Activated T-cell treated with anti-CD3 and anti-CD28 coated beads, Interleukin-2, amount 50 U/mL, for 48 hours (primary cell): ENCODE measurements at regions not wholly inside any gene's neighbourhood (a gene's known extent, or its start where the extent isn't known, plus 50 kb on each side); places are given as distances from the start of the nearest gene placed in this dataset.
"Not testable (repeated sequence)": the region's sequence is repeated elsewhere in the genome, so short reads cannot be mapped to it uniquely, and the experiment has no call there.

Experiments
- DNase-seq, 2 experiments: peaks; one replicate each; pipeline ENCODE4 v3.0.0-alpha.2; 2020

DNA sequence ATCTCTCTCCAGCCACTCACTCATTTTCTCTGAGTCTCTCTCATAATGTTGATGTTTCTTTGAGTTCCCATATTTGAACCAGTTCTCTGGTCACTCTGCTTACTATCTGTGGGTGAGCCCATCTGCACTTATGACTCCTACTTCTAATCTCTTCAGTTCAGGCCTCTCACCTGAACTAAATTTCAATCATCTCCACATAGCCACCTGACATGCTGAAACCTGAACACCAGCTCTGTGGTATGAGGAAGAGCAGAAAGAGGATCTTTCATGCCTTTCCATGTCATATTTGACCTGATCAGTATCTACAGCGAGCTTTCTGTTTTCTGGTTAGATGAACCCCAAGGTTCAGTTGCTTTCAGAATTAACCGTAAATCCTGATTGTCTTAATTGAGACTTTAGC lies 122.2 kb upstream of the ESX1 start:
- DNase-seq: no peak

GRCh38 chrX:104372547-104372946 lies 117.8 kb upstream of the ESX1 start:
- no peak for DNase-seq

DNA sequence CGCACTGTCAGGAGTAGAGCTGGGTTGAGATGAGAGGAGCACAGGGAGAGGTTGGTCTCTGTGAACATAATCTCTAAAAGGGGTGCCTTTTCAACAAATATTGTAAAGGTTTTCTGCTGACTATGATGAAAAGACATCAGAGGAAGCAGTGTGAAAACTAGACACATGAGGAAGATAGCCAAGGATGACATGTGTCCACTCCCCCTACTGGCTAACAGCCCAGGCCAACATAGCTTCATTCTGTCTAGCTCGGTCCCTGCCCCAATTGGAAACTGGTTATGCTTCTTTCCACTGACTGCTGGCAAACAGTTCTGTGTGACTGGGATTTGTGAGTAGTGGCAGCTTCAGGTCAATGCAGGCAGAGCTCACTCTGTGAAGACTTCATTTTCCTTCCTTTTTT lies 115.4 kb upstream of the ESX1 start:
- DNase-seq: no peak

DNA sequence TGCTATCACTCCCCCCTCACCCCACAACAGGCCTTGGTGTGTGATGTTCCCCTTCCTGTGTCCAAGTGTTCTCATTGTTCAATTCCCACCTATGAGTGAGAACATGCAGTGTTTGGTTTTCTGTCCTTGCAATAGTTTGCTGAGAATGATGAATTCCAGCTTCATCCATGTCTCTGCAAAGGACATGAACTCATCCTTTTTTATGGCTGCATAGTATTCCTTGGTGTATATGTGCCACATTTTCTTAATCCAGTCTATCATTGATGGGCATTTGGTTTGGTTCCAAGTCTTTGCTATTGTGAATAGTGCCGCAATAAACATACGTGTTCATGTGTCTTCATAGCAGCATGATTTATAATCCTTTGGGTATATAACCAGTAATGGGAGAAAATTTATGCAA lies 106.0 kb upstream of the ESX1 start:
- DNase-seq: not testable (repeated sequence)

- DNase-seq: no peak
These were observed 104.4 kb upstream of the ESX1 start for GRCh38 chrX:104359124-104359523.

DNA sequence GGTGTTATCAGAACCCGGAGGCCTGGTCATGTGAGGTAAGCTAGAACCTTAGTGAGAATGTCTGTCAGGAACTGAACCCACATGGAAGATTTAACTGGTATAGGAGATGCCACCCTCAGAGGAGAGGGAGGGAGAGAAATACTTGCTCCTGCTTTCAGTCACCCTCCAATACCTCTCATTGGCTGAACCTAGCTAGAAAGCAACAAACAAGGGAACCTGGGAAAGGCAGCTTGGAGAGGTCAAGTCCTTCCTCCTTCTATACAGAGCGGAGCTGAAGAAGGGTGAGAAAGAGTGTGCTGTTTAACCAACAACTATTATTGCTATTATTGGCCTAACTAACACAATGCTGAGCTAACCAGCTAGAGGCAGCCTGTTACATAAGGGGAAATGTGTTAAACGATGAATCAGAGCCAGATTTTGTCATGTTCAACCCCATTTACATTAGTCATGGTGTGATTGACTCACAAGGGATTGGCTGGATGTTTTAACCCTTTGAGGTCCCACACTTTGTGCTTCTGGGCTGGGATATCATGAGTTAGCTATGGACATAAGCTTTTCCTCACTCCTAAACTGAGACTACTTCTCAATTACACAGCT lies 96.5 kb upstream of the ESX1 start:
- no peak for DNase-seq

DNA sequence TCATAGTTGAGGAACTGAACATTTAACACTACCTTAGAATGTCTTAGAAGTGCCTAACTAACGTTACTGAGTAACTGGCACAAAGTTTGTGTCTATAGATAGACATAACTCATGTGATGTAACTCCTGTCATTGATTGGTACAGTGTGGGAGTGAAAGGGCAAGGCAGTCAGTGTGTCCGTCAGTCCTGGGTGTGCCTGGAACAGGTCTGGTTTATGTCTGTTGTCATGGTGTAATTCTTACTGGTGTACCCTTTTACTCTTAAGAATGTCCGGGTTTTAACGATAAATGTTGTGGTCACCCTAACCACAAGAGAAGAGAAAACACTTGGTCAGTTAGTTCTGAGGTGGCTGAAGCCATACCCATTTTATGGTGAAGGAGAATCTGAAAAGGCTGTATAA lies 93.1 kb upstream of the ESX1 start:
- DNase-seq: no peak

DNA sequence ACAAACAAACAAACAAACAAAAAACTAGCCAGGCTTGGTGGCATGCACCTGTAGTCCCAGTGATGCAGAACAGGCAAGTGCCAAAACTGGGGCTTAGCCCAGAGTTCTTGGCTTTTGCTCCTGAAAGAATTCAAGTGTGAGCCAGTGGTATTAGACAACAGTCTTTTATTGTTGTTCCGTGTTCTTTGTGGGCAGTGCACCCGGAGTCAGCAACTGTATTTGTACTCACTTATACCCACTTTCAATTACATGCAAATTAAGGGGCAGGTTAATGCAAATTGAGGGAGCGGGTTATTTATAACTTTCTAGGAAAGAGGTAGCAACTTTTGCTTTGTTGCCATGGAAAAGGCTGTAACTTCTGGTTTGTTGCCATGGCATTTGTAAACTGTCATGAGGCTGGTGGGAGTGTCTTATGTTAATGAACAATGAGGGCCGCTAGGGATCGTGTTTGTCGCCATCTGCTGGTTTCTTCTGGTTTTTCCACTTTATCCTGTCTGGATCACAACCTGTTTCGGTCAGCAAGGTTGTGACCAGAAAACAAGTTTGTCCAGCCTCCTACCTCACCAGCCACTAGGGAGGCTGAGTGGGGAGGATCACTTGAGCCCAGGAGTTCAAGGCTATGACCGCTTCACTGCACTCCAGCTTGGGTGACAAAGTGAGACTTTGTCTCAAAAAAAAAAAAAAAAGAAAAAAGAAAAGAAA lies 88.8 kb upstream of the ESX1 start:
- peak; percentile 41 to 53 for DNase-seq

GRCh38 chrX:104342065-104342464 lies 87.3 kb upstream of the ESX1 start:
- DNase-seq: no peak

- no peak for DNase-seq
These were observed 81.0 kb upstream of the ESX1 start for GRCh38 chrX:104335756-104336155.

GRCh38 chrX:104334971-104335370 lies 80.2 kb upstream of the ESX1 start:
- no peak for DNase-seq

GRCh38 chrX:104330966-104331365 lies 76.2 kb upstream of the ESX1 start:
- DNase-seq: no peak

DNA sequence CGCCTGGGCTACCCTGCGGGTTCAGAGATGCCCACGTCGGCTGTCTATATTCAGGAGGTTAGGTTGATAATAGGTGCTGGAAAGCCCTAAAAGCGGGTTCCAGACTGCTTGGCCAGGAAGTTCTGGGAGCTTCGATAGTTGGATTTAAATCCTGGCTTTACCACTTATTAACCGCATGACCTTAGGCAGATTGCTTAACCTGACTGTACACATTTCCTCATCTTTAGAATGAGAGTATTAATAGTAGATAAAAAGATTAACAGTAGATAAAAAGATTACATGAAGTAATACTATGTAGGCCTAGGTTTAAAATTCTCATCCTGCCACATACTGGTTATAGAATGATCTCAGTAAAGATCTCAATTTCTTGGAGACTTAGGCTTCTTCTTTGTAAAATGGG lies 75.0 kb upstream of the ESX1 start:
- no peak for DNase-seq

GRCh38 chrX:104325213-104325585 lies 70.5 kb upstream of the ESX1 start:
- DNase-seq: no peak

DNA sequence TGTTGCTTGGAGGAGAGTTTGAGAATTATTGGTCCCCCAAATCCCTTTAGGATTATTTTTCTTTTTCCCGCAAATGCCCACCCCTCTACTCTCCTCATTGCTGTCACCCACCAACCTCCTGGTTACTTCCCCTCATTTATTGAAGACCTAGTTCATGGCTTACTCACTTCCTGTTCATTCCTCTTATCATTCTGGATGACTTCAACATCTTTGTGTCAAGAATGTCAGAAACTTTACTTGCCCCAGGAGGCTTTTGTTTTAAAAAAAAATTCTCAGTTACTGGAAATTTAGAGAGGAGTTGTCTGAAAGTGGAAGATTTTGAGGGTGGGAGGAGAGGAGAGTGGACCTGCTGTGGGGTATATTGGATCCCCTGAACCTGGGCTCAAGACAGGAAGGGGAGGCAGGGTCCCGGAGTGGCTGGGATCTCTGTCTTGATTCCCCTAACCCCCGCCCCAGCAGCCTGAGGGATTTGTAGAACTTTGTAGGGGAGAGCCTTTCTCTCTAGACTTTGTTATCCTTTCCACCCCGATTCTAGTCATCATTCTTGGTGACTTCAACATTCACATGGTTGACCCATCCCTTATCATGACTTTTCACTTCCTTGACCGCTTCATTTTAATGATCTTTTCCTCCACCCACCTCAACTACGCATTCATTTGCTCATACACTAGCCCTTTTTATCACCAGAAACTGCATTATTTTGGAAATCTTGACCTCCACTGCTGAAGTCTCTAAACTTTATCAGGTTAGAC lies 69.9 kb upstream of the ESX1 start:
- DNase-seq: no peak

DNA sequence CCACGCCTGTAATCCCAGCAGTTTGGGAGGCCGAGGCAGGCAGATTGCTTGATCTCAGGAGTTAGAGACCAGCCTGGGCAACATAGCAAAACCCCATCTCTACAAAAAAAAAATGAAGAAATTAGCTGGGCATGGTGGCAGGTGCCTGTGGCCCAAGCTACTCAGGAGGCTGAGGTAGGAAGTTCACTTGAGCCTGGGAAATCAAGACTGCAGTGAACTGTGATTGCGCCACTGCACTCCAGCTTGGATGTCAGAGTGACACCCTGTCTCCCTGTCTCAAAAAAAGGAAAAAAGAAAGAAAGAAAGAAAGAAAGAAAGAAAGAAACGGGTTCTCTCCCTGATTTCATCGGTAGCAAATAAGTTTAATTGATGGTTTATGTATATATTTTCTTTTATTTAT lies 64.6 kb upstream of the ESX1 start:
- DNase-seq: no peak

DNA sequence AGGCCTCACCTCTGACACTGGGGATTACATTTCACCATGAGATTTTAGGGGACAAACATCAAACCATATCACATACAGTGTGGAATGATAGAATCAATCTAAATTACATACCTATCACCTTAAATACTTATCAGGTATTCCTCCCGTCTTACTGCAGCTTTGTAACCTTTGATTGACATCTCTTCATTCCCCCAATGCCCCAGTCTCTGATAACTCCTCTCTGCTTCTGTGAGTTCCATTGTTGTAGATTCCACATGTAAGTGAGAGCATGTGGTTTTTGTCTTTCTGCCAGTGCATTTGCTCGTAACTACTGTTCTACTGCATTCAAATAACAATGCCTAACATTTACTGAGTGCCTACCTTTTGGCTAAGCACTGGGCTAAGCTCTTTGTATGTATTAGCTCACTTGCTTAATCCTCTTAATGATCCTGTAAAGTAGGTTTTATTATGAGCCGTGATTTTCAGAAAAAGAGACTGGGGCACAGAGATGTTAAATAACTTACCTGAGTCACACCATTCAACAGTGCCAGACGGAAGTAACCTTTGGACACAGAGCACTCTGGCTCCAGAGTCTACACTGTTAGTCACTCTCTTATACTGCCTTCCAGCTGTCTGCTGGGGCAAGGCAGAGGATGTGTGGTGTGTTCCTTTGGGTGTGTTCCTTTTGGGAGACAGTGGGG lies 63.7 kb upstream of the ESX1 start:
- DNase-seq: no peak

- DNase-seq: no peak
These were observed 62.0 kb upstream of the ESX1 start for GRCh38 chrX:104316739-104317138.

DNA sequence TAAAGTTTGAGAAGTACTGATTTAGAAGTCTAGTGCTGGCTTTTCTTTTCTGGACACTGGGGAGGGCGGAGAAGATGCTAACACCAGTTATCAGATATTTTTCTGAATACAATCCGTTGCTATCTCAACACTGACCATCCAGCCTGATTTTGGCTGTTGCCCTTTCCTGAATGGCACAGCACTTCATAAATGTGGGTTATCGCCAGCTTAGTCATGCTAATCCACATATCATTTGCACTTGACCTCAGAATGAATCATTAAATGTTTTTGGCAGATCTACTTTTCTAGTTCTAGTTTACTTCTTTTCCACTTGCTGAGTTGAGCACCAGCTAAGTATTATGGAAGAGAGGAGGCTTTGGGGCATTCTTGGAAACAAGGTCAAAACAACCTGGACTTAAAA lies 60.8 kb upstream of the ESX1 start:
- no peak for DNase-seq

DNA sequence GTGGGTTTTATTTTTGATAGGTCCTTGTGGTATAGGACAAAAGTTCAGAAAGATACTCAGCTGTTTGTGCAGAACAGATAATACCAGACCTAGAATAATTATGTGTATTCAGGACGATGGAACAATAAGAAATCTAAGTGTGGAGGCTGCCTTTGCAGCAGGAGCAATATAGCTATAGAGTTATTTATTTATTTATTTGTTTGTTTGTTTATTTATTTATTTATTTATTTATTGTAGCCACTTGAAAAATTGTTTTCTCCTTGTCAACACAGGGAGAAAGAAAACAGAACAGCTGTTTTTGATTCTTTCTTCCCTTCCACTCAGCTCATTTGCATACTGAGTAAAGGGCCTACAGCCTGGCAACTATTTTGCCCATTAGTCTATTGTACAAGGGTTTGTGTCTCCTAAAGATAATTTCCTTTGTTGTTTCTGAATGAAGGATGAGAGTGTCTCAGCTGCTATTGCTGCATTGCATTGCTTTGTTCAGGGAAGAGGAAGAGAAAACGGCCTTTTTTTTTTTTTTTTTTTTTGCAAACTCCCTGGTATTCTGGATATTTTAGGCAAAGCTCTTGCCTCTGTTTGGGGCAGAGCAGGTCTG lies 56.0 kb upstream of the ESX1 start:
- DNase-seq: no peak

GRCh38 chrX:104310090-104310489 lies 55.4 kb upstream of the ESX1 start:
- DNase-seq: no peak

GRCh38 chrX:104309169-104309568 lies 54.4 kb upstream of the ESX1 start:
- DNase-seq: no peak

GRCh38 chrX:104307341-104307740 lies 52.6 kb upstream of the ESX1 start:
- DNase-seq: no peak
